GM23248 (cell line): ENCODE measurements at regions not wholly inside any gene's neighbourhood (a gene's known extent, or its start where the extent isn't known, plus 50 kb on each side); places are given as distances from the start of the nearest gene placed in this dataset.

Source experiments
- DNase-seq: peaks from one replicate; pipeline ENCODE4 v3.0.0-alpha.2; 2015
- H2AFZ ChIP-seq: fragments of 200-600 bp; sonication (generic); 2 replicates; pipeline ENCODE4 v1.6.1; 2016; ENCODE audit warnings: antibody characterized with exemption
- H3F3A ChIP-seq: fragments of 200-600 bp; sonication (generic); 2 replicates; pipeline ENCODE4 v1.6.1; 2016; ENCODE audit warnings: mild to moderate bottlenecking, antibody characterized with exemption, mixed run types; ENCODE audit not compliant: insufficient read depth
- H3K27ac ChIP-seq: fragments of 200-600 bp; sonication (generic); 2 replicates; pipeline ENCODE4 v1.5.1; 2016; ENCODE audit warnings: mild to moderate bottlenecking
- H3K27me3 ChIP-seq: fragments of 200-600 bp; sonication (generic); replicated peaks from 2 replicates; pipeline ENCODE4 v1.6.1; 2016; ENCODE audit warnings: mild to moderate bottlenecking; ENCODE audit not compliant: insufficient read depth
- H3K36me3 ChIP-seq: fragments of 200-600 bp; sonication (generic); 2 replicates; pipeline ENCODE4 v1.6.1; 2016; ENCODE audit warnings: low read depth, mild to moderate bottlenecking
- H3K4me1 ChIP-seq: fragments of 200-600 bp; sonication (generic); 2 replicates; pipeline ENCODE4 v1.6.1; 2016; ENCODE audit warnings: mild to moderate bottlenecking; ENCODE audit not compliant: insufficient read depth
- H3K4me2 ChIP-seq: fragments of 200-600 bp; sonication (generic); one replicate; pipeline ENCODE4 v1.6.1; 2016; ENCODE audit warnings: mild to moderate bottlenecking; ENCODE audit not compliant: unreplicated experiment
- H3K4me3 ChIP-seq: fragments of 200-600 bp; sonication (generic); 2 replicates; pipeline ENCODE4 v1.5.1; 2016; ENCODE audit warnings: mild to moderate bottlenecking
- H3K79me2 ChIP-seq: fragments of 200-600 bp; sonication (generic); 2 replicates; pipeline ENCODE4 v1.6.1; 2016; ENCODE audit warnings: mild to moderate bottlenecking; ENCODE audit not compliant: insufficient read depth
- H3K9ac ChIP-seq: fragments of 200-600 bp; sonication (generic); 2 replicates; pipeline ENCODE4 v1.6.1; 2016; ENCODE audit warnings: mild to moderate bottlenecking
- H3K9me2 ChIP-seq: fragments of 200-600 bp; sonication (generic); 2 replicates; pipeline ENCODE4 v1.6.1; 2016; ENCODE audit warnings: mixed run types, mild to moderate bottlenecking, moderate library complexity; ENCODE audit not compliant: insufficient read depth
- H3K9me3 ChIP-seq: fragments of 200-600 bp; sonication (generic); one replicate; pipeline ENCODE4 v1.6.1; 2017; ENCODE audit warnings: low read depth
- H4K20me1 ChIP-seq: fragments of 200-600 bp; sonication (generic); 2 replicates; pipeline ENCODE4 v1.6.0; 2016; ENCODE audit not compliant: insufficient read depth
- EZH2 ChIP-seq: fragments of 200-600 bp; sonication (generic); IDR thresholded peaks from 2 replicates; pipeline ENCODE4 v1.6.1; 2018; ENCODE audit warnings: antibody characterized with exemption, mild to moderate bottlenecking; ENCODE audit not compliant: insufficient read depth, poor library complexity, severe bottlenecking
- EZH2phosphoT487 ChIP-seq: fragments of 200-600 bp; sonication (generic); IDR thresholded peaks from 2 replicates; pipeline ENCODE4 v1.6.1; 2018; ENCODE audit warnings: antibody characterized with exemption, moderate library complexity, mild to moderate bottlenecking, low read depth; ENCODE audit not compliant: insufficient read depth
- WGBS, 2 experiments: methylation state at CpG; one replicate each; pipeline ENCODE4 v1.1.6; 2015 to 2017; ENCODE audit warnings: low lambda C conversion rate in 2 of 2, low coverage in 1 of 2; ENCODE audit errors: missing lambda C conversion rate in 2 of 2; 5-methylcytosine and 5-hydroxymethylcytosine counted together
- in situ Hi-C: fragments of 300-500 bp; cut with MboI; formaldehyde crosslinking; loops from 2 replicates; pipeline ENCODE4 v1.15.0; 2020

DNA sequence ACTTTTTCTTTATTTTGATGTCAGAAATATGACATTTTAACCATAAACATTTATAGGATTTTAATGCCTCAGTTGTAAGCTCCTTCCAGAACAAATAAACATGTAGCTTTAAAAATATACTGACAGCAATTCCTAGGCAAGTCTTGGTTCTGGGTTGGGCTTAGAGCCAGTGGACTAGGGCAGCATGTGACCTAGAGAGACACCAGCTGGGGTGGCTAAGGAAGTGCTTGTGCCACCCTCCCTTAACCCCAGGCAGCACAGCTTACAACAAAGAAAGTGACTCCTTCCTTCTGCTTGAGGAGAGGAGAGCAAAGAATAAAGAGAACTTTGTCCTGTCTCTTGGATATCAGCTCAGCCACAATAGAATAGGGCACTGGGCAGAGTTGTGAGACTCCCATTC, 61.6 kb upstream of the KTN1 start:
- Histone ChIP-seq H3K79me2 (no peaks in the 10 kb centered on the region), H3K9ac (no peak overlapping the region), H3F3A (peaks cover 4% of the 10 kb centered on the region; the same call in 1 of the 2 replicates), H2AFZ (no peak overlapping the region), H3K4me2 (no peak overlapping the region), H3K4me3 (no peak overlapping the region), H3K36me3 (no peaks in the 10 kb centered on the region), H3K9me2 (no peaks in the 10 kb centered on the region), H3K27ac (no peak overlapping the region), H3K27me3 (no peaks in the 10 kb centered on the region), H3K4me1 (peaks cover 10% of the 10 kb centered on the region), H4K20me1 (no peaks in the 10 kb centered on the region), H3K9me3 (no peaks in the 10 kb centered on the region)
- in situ Hi-C loops = no loop called here
- DNase-seq = no peak
- TF ChIP-seq EZH2phosphoT487 (no peak), EZH2 (no peak)

DNA sequence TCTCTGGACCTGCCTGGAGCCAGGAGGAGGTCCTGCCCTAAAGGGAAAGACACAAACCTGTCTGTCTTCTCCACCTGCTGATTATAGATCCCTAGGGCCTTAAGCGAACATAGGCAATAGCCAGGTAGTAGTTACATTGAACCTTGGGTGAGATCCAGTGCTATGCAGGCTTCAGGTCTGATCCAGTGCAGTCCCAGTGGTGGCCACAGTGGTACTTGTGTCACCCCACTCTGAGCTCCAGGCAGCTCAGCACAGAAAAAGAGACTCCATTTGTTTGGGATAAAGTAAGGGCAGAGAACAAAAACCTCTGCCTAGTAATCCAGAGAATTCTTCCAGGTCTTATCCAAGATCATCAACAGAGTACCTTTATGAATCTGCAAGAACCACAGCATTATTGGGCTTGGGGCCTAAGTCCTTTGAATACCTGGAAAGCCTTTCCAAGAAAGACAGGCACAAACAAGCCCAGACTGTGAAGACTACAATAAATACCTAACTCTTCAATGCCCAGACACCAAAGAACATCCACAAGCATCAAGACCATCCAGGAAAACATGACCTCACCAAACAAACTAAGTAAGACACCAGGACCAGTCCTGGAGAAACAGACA, 60.4 kb upstream of the KTN1 start:
- Histone ChIP-seq H3K4me2 (no peak overlapping the region), H3K9me2 (no peaks in the 10 kb centered on the region), H3K9me3 (no peaks in the 10 kb centered on the region), H3K9ac (no peak overlapping the region), H3F3A (peaks cover 4% of the 10 kb centered on the region; the same call in 1 of the 2 replicates), H3K36me3 (no peaks in the 10 kb centered on the region), H3K4me3 (no peak overlapping the region), H3K4me1 (peaks cover 6% of the 10 kb centered on the region), H4K20me1 (no peaks in the 10 kb centered on the region), H3K27me3 (no peaks in the 10 kb centered on the region), H3K79me2 (no peaks in the 10 kb centered on the region), H2AFZ (no peak overlapping the region), H3K27ac (no peak overlapping the region)
- WGBS, 2 experiments = 93 to 94% methylated on average over 1 of the region's 1 CpG
- DNase-seq = no peak
- in situ Hi-C loops = no loop called here
- TF ChIP-seq EZH2phosphoT487 (no peak), EZH2 (no peak)

DNA sequence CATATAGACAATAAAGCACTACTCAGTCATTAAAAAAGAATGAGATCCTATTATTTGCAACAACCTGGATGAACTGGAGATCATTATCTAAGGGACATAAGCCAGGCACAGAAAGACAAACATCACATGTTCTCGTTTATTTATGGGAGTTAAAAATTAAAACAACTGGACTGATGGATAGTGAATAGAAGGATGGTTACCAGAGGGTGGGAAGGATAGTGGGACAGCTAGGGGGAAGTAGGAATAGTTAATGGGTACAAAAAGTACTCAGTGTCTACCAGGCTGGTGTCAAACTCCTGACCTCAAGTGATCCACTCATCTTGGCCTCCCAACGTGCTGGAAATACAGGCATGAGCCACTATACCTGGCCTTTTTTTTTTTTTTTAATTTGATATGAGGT, 56.7 kb upstream of the KTN1 start:
- Histone ChIP-seq H4K20me1 (no peaks in the 10 kb centered on the region), H2AFZ (no peak overlapping the region), H3K36me3 (no peaks in the 10 kb centered on the region), H3K9me2 (no peaks in the 10 kb centered on the region), H3K9ac (no peak overlapping the region), H3K79me2 (no peaks in the 10 kb centered on the region), H3K4me1 (no peaks in the 10 kb centered on the region), H3K27ac (no peak overlapping the region), H3K27me3 (no peaks in the 10 kb centered on the region), H3K4me3 (no peak overlapping the region), H3K9me3 (no peaks in the 10 kb centered on the region), H3F3A (no peaks in the 10 kb centered on the region), H3K4me2 (no peak overlapping the region)
- TF ChIP-seq EZH2 (no peak), EZH2phosphoT487 (no peak)
- 45 to 57% methylated on average over 2 of the region's 2 CpGs for WGBS, 2 experiments
- in situ Hi-C loops = no loop called here
- no peak for DNase-seq
